ENCODE measurements at regions not wholly inside any gene's neighbourhood (a gene's known extent, or its start where the extent isn't known, plus 50 kb on each side); places are given as distances from the start of the nearest gene placed in this dataset.

GRCh38 chr2:217722883-217723472, 279.8 kb downstream of the TNS1 start:
- TF ChIP-seq CTCF (IDR thresholded peaks at IDR 0.05; ENCODE audit: low read depth, low read length) = no peak
- no peak for TF ChIP-seq POLR2A (IDR thresholded peaks at IDR 0.05; ENCODE audit: extremely low read depth, insufficient read length)
- no peak for TF ChIP-seq MYC (IDR thresholded peaks at IDR 0.05; ENCODE audit: low read depth, low read length)
- TF ChIP-seq MAX (IDR thresholded peaks at IDR 0.05; ENCODE audit: low read depth, low read length) = no peak

Measured in NB4 (cell line).